ENCODE measurements at regions not wholly inside any gene's neighbourhood (a gene's known extent, or its start where the extent isn't known, plus 50 kb on each side); places are given as distances from the start of the nearest gene placed in this dataset.

DNA sequence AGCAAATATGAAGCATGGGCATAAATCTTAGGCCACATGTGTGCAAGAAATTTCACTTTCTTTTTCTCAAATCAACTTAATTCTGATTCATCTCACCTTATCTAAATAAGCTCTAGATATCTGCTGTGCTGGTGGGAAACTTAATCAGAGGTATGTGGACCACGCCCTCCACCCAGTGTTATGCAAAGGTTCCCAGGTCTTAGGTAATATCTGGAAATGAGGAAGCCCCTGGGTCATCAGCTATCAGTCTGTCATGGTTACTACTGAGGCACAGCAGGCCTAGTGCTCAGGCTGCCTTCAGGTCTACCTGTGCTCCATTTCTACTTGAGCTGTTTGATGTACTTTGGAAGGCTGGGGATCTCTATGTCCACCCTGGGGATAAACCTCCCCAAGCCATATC lies 134.4 kb upstream of the KCNH8 start:
- TF ChIP-seq, protein P1, sequence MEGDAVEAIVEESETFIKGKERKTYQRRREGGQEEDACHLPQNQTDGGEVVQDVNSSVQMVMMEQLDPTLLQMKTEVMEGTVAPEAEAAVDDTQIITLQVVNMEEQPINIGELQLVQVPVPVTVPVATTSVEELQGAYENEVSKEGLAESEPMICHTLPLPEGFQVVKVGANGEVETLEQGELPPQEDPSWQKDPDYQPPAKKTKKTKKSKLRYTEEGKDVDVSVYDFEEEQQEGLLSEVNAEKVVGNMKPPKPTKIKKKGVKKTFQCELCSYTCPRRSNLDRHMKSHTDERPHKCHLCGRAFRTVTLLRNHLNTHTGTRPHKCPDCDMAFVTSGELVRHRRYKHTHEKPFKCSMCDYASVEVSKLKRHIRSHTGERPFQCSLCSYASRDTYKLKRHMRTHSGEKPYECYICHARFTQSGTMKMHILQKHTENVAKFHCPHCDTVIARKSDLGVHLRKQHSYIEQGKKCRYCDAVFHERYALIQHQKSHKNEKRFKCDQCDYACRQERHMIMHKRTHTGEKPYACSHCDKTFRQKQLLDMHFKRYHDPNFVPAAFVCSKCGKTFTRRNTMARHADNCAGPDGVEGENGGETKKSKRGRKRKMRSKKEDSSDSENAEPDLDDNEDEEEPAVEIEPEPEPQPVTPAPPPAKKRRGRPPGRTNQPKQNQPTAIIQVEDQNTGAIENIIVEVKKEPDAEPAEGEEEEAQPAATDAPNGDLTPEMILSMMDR (IDR thresholded peaks at IDR 0.05): no peak
- no peak for TF ChIP-seq EZH2 (IDR thresholded peaks at IDR 0.05)
- TF ChIP-seq EZH2phosphoT487 (IDR thresholded peaks at IDR 0.05): no peak

All from neural progenitor cell (in vitro differentiated cells).